ENCODE measurements at regions not wholly inside any gene's neighbourhood (a gene's known extent, or its start where the extent isn't known, plus 50 kb on each side); places are given as distances from the start of the nearest gene placed in this dataset.

GRCh38 chr9:129375845-129376244 lies 197.8 kb upstream of the IER5L start:
- TF ChIP-seq CTCF (IDR thresholded peaks at IDR 0.05) (no peak), POLR2A (IDR thresholded peaks at IDR 0.05) (no peak)

Data from body of pancreas (tissue), 4 donors.